PFSK-1 (cell line): ENCODE measurements at regions not wholly inside any gene's neighbourhood (a gene's known extent, or its start where the extent isn't known, plus 50 kb on each side); places are given as distances from the start of the nearest gene placed in this dataset.

ENCODE experiments used
- POLR2AphosphoS5 ChIP-seq: IDR thresholded peaks from 2 replicates; pipeline ENCODE4 v1.6.1; 2012; ENCODE audit warnings: low read depth, mild to moderate bottlenecking, control low read depth, low read length, moderate library complexity
- SIN3A ChIP-seq: IDR thresholded peaks from 2 replicates; pipeline ENCODE4 v1.6.1; 2012; ENCODE audit warnings: mild to moderate bottlenecking, low read length, moderate library complexity, borderline replicate concordance; ENCODE audit not compliant: insufficient read depth
- TAF1 ChIP-seq: IDR thresholded peaks from 2 replicates; pipeline ENCODE4 v1.6.1; 2012; ENCODE audit warnings: low read length, control low read depth, borderline replicate concordance; ENCODE audit not compliant: insufficient read depth
- TF ChIP-seq, protein P1 (sequence below), 2 experiments: IDR thresholded peaks; 2 replicates each; pipeline versions ENCODE4 v1.6.1 to v1.8.0; 2011 to 2012; ENCODE audit warnings: low read depth in 2 of 2, low read length in 2 of 2, control low read depth in 1 of 2, inconsistent platforms in 1 of 2, mild to moderate bottlenecking in 1 of 2, moderate library complexity in 1 of 2; ENCODE audit not compliant: insufficient read depth in 1 of 2

DNA sequence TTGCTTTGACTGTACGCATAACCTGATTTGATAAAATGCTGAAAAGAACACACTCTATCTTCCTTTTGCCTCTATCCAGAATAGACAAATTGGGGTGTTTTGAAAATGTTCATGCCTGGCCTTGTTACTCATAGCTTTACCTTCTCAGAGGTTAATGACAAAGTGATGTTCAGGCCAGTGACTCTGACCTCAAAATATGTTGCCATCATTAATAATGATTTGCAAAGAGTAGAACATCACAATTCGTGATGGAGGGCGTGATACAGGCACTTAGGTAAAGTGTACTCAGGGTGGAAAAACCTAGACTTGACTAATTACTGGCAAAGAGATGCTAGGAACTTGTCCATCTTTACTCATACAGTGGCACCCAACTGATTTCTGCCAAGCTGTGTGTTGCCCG lies 656.6 kb upstream of the SOX9 start:
- no peak for TF ChIP-seq TAF1
- TF ChIP-seq SIN3A: no peak
- TF ChIP-seq, protein P1, sequence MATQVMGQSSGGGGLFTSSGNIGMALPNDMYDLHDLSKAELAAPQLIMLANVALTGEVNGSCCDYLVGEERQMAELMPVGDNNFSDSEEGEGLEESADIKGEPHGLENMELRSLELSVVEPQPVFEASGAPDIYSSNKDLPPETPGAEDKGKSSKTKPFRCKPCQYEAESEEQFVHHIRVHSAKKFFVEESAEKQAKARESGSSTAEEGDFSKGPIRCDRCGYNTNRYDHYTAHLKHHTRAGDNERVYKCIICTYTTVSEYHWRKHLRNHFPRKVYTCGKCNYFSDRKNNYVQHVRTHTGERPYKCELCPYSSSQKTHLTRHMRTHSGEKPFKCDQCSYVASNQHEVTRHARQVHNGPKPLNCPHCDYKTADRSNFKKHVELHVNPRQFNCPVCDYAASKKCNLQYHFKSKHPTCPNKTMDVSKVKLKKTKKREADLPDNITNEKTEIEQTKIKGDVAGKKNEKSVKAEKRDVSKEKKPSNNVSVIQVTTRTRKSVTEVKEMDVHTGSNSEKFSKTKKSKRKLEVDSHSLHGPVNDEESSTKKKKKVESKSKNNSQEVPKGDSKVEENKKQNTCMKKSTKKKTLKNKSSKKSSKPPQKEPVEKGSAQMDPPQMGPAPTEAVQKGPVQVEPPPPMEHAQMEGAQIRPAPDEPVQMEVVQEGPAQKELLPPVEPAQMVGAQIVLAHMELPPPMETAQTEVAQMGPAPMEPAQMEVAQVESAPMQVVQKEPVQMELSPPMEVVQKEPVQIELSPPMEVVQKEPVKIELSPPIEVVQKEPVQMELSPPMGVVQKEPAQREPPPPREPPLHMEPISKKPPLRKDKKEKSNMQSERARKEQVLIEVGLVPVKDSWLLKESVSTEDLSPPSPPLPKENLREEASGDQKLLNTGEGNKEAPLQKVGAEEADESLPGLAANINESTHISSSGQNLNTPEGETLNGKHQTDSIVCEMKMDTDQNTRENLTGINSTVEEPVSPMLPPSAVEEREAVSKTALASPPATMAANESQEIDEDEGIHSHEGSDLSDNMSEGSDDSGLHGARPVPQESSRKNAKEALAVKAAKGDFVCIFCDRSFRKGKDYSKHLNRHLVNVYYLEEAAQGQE (IDR thresholded peaks at IDR 0.05; ENCODE audit: insufficient read depth in 1 of 2, low read depth in 2 of 2, low read length in 2 of 2): no peak
- TF ChIP-seq POLR2AphosphoS5: no peak
